ENCODE measurements at regions not wholly inside any gene's neighbourhood (a gene's known extent, or its start where the extent isn't known, plus 50 kb on each side); places are given as distances from the start of the nearest gene placed in this dataset.

DNA sequence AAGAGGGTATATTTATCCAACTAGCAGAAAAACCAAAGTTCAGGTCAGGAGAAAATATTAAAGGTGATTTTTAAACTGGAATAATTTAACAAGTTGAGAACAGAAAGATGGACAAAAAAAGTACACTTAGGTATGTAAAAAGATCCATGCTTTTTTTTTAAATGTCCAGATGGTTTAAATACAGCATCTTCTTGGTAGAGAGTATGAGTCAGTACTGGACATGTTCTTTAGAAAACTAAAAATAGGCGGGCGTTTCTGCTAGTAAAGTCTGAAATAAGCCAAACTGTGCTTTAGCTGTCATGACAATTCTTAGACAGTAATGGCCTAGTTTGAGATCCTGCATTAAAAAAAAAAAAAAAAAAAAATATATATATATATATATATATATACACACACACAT lies 255.9 kb upstream of the ST8SIA4 start:
- TF ChIP-seq POLR2AphosphoS5 (IDR thresholded peaks at IDR 0.05; ENCODE audit: low read depth, low read length) = no peak
- TF ChIP-seq, protein P1, sequence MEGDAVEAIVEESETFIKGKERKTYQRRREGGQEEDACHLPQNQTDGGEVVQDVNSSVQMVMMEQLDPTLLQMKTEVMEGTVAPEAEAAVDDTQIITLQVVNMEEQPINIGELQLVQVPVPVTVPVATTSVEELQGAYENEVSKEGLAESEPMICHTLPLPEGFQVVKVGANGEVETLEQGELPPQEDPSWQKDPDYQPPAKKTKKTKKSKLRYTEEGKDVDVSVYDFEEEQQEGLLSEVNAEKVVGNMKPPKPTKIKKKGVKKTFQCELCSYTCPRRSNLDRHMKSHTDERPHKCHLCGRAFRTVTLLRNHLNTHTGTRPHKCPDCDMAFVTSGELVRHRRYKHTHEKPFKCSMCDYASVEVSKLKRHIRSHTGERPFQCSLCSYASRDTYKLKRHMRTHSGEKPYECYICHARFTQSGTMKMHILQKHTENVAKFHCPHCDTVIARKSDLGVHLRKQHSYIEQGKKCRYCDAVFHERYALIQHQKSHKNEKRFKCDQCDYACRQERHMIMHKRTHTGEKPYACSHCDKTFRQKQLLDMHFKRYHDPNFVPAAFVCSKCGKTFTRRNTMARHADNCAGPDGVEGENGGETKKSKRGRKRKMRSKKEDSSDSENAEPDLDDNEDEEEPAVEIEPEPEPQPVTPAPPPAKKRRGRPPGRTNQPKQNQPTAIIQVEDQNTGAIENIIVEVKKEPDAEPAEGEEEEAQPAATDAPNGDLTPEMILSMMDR (IDR thresholded peaks at IDR 0.05) = no peak
- no peak for TF ChIP-seq TCF7L2 (IDR thresholded peaks at IDR 0.05; ENCODE audit: low read depth, low read length)
- TF ChIP-seq, protein P2, sequence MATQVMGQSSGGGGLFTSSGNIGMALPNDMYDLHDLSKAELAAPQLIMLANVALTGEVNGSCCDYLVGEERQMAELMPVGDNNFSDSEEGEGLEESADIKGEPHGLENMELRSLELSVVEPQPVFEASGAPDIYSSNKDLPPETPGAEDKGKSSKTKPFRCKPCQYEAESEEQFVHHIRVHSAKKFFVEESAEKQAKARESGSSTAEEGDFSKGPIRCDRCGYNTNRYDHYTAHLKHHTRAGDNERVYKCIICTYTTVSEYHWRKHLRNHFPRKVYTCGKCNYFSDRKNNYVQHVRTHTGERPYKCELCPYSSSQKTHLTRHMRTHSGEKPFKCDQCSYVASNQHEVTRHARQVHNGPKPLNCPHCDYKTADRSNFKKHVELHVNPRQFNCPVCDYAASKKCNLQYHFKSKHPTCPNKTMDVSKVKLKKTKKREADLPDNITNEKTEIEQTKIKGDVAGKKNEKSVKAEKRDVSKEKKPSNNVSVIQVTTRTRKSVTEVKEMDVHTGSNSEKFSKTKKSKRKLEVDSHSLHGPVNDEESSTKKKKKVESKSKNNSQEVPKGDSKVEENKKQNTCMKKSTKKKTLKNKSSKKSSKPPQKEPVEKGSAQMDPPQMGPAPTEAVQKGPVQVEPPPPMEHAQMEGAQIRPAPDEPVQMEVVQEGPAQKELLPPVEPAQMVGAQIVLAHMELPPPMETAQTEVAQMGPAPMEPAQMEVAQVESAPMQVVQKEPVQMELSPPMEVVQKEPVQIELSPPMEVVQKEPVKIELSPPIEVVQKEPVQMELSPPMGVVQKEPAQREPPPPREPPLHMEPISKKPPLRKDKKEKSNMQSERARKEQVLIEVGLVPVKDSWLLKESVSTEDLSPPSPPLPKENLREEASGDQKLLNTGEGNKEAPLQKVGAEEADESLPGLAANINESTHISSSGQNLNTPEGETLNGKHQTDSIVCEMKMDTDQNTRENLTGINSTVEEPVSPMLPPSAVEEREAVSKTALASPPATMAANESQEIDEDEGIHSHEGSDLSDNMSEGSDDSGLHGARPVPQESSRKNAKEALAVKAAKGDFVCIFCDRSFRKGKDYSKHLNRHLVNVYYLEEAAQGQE (IDR thresholded peaks at IDR 0.05; ENCODE audit: insufficient read depth in 1 of 2, low read depth in 2 of 2, low read length in 1 of 2) = no peak
